ENCODE measurements at regions not wholly inside any gene's neighbourhood (a gene's known extent, or its start where the extent isn't known, plus 50 kb on each side); places are given as distances from the start of the nearest gene placed in this dataset.

DNA sequence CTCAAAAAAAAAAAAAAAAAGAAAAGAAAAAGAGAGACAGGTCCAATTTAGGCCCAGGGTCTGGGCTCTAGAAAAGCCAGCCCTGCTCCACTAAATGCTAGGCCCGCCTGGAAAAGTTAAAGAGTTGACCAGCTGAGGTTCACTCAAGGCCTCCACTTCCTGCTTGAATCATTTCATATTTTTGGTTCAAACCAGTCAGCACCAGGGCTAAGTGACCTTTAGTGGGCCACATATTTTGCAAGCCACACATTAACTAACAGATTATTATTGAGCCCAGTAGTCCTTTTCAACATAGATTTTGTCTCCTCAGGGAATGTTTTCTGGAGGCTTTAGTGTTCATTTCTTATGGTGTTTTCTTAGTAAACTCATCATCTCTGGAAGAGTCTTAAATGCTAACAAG lies 156.6 kb downstream of the TLR4 start:
- no peak for DNase-seq (ENCODE audit: low spot score)

DNA sequence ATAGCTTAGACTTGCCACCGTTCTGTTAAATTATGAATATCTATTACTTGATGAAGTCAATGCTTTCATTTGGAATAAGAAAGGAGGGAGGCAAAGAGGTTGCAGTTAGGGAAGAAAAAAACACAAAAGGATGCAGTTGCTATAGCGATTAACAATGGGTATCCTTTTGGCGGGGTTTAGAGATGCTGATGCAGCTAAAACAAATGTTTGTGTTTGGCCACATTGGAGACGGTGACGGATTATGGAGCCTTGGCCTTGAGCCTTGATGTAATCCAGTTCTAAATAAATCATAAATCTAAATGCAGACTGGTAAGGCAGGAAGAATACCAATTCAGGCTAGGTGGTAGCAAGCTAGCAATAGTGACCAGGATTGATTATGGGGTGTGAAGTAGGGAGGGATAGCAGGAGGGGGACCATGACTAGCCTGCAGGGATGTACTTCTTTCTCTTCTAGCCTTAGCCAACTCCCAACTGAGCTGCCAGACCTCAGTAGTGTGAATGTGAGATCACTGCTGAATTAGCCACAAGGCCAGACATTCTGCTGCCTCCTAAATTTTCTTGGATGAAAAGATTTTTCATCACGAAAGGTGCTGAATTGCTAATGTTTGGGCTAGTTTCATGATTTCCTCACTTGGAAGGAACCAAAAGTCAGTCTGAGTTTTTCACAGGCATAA lies 160.3 kb downstream of the TLR4 start:
- no peak for DNase-seq (ENCODE audit: low spot score)

DNA sequence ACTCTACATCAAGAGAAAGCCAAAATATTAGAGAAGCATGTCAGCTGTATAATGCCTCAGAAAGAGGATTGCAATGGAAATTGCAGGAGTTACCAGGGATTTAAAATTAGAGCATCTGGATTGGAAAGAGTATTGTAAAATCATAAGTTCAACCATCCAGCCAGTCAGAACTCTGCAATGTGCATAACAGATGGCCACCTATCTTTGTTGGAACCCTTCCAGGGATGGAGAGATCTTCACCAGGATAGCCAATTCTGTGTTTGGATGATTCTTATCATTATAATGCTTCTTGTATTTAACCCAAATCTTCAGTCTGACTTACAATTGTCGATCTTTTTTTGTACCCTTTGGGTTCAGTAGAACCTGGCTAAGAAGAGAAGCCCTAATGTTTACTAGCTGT lies 164.4 kb downstream of the TLR4 start:
- DNase-seq (ENCODE audit: low spot score): no peak

DNA sequence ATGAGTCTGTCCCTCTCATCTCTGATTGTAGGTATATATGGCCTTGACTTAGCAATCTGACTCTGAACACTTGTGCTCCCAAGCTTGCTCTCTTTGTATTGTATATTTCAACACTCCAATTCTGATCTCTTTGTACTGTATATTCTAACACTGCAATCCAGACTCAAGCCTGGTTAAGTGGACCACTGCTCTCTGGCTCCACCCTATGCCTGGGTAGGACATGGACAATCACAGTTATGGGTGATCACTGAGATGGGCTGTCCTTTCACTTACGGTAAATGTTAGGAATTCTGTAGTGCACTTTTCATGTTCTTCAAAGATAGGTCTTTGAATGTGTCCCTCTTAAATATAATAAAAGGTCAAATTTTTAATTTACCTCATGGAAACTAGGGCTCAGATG lies 165.1 kb downstream of the TLR4 start:
- no peak for DNase-seq (ENCODE audit: low spot score)

DNA sequence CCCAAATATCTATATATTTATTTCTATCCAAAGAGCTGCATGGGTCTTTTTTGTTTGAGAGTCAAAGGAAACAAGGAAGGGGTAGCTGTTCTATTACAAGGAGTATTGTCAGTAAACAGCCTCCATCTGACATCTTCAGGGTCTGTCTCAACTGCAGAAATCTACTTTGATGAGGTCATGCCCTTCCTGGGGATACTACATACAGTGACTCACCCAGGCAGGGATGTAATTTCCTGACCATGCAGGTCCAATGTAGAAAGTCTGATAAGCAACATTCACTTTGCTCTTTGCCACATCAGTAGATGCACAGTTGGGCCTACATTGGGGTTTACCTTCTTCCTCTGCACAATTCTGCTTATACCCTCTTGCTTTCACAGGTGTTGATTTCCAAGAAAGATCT lies 165.5 kb downstream of the TLR4 start:
- DNase-seq (ENCODE audit: low spot score): no peak

DNA sequence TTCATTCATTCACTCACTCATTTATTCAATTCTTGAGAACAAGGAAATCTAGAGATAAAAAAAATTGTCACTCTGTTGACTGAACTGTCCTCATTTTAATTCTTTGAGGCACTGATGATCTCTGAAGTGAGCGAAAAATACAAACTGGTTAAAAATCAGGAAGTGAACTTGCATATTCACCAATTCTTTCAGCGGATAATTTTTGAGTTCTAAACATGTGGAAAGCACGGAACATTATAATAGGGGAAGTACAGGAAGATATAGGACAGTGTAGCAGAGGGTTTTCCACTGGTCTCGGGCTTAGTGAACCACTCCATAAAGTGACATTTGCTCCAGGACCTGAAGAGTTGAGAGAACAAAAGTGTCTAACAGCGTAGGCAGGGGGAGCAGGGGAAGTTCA lies 169.5 kb downstream of the TLR4 start:
- DNase-seq (ENCODE audit: low spot score): no peak

DNA sequence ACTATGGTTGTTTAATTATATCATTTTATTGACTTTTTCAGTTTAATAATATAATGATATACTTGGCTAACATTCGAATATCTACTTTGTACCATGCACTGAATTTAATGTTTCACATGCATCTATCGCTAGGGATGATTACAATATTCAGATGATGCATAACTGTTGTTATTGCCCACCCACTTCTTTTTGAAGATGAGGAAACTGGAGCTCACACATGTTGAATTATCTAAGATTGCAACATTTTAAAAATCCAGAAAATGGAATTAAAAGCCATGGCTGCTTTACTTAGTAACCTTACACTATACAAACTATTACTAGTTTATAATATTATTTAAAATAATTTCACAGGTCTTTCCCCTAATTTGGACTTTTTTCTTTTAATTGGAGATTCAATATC lies 171.7 kb downstream of the TLR4 start:
- no peak for DNase-seq (ENCODE audit: low spot score)

DNA sequence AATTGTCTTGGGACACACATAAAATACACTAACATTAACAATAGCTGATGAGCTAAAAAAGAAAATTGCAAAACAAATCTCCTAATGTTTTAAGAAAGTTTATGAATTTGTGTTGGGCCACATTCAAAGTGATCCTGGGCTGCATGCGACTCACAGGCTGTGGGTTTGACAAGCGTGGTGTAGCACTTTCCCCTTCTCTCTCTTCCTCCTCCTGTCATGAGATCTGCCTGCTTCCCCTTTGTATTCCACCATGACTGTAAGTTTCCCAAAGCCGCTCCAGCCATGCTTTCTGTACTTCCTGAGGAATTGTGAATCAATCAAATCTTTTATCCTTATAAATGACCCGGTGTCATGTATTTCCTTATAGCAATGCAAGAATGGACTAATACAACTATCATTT lies 178.0 kb downstream of the TLR4 start:
- DNase-seq (ENCODE audit: low spot score): no peak

DNA sequence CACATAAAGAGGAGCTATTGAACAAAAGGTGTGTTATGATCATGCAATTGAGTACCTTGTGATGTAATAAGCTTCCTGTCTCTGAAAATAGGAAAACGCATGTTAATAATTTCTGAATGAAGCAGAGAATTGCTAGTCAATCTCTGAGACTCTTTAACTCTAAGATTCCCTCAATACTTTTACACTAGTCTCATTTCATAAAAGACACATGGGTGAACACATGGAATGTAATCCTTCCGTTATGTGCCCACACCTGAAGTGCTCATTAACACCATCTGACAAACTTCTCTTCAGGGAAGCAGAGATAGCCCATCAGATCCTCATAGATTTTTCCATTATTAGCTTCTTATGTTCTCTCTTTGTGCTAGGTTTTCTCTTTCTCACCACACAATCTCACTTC lies 182.4 kb downstream of the TLR4 start:
- no peak for DNase-seq (ENCODE audit: low spot score)

DNA sequence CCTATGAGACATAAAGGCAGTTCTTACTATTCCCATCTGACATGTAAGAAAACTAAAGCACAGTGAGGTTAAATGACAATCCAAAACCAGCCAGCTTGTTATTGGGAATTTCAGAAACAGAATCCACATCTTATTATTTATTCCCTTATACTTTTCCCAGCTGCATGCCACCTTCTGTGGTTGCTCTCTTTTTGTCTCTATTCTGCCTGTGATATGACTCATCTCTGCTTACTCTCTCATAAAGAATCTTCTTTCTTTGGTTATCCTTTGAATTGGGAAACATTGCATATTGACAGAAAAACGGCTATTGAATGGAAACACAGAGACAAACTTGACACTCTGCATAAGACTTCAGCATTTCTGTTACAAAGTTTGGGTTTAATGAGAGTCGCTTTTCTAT lies 183.2 kb downstream of the TLR4 start:
- DNase-seq (ENCODE audit: low spot score): no peak

DNA sequence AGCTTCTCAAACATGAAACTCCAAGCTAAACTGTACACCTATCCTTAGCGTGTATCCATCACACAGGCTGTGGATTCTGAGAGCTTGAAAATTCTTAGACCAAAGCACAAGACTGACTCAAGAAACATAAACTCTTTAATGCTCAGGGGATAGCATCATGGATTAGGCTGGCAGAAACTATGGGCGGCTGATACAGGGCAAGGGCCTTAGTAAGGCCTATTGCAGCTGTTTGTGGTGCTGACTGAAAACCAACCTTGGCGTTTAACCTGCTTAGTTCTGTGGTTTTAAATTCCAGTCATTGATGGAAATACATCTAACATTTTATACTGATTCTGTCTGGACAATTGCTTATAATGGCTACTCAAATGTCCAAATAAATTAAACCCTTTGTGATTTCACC lies 183.7 kb downstream of the TLR4 start:
- DNase-seq (ENCODE audit: low spot score): no peak

DNA sequence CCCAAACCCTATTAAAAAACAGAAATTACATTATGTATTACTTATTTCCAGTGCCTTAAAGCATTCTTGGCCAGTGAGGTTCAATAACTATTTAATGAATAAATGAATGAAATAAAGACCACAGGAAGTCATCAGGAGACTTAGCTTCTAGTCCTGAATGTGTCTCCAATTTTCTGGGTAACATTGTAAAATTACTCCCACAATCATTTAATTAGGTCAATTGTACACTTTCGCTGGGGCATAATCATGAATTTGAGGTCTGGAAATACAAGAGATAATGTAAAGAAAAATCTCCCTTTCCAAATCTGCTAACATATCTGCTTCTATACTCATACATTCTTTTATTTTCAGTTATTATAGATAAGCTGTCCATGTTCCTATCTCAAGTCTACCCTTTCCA lies 199.2 kb downstream of the TLR4 start:
- no peak for DNase-seq (ENCODE audit: low spot score)

DNA sequence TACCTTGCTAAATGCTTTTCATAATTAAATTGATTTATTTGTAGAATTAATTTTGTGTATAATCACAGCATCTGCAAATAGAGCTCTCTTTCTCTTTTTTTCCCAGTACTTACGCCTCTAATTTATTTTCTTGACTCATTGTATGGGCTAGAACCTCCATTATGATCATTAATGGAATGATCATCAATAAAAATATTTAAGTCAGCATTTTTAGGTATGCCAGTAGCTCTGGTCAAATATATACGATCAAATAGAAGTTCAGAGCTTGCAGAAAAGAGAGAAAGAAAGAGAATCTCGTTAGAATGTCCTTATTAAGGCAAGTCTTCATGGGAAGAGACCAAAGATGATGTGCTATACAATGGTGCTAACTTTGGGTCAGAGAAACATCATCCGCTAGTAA lies 202.6 kb downstream of the TLR4 start:
- DNase-seq (ENCODE audit: low spot score): no peak

DNA sequence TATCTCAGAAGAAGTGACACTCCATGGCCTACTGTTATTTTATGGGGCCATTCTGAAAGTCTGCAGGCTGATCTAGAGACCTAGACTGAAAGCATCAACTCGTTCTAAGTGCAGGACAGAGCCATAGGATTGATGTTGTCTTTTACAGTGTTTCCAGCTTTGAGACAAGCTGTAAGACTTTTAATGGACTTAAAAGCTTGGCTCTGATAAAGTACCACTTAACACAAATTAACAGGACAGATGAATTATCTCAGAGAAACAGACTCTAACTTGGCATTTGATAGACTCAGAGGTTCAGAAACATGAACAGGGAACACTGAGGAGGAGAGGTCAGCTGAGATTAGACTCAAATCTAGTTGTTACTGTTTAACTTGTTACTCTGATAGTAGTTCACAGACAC lies 203.2 kb downstream of the TLR4 start:
- no peak for DNase-seq (ENCODE audit: low spot score)

DNA sequence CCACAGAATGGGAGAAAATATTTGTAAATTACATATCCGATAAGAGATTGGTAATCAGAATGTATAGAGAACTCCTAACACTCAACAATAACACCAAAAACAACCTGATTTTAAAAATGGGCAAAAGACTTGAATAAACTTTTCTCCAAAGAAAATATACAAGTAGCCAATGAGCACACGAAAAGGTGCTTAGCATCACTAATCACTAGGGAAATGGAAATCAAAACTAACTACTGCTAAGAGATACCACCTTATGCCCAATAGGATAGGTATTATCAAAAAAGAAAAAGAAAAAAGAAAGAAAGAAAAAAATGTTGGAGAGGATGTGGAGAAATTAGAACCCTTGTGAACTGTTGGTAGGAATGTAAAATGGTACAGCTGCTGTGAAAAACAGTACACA lies 212.1 kb downstream of the TLR4 start:
- DNase-seq (ENCODE audit: low spot score): no peak

DNA sequence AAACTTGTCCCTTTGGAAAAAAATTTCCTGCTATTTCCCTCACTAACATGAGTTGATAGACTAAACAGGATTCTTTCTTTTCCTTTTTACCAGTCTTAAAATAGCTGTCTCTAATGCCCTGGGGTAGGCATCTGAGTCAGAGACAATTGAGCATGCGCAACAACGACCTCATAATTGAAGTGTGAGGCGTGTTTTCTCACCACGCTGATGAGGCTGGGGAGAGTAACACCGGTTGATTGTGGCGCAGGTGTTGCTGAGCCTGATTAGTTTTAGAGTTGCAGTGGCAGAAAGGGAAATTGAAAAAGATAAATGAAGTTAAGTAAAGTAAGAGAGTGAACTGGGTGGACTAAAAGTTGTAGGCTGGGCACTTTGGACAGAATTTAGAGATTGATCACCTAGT lies 213.7 kb downstream of the TLR4 start:
- no peak for DNase-seq (ENCODE audit: low spot score)

DNA sequence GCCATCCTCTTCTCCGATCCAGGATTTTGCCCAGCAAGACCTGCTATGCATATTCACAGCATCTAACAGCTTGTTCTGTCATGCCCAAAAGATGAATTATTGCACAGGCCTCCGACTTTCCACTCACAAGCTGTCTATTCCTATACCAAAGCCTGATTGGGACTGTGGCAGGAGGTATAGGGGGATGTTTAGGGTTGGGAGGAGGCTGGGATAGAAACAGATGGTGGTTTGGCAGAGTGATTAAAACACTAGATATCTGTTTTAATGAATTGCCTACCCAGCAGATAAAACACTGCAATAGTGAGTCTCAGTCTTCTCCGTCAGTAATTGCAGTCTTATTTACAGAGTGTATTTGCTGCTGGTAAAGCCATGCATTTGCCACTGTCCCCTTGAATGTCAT lies 215.3 kb downstream of the TLR4 start:
- DNase-seq (ENCODE audit: low spot score): no peak

DNA sequence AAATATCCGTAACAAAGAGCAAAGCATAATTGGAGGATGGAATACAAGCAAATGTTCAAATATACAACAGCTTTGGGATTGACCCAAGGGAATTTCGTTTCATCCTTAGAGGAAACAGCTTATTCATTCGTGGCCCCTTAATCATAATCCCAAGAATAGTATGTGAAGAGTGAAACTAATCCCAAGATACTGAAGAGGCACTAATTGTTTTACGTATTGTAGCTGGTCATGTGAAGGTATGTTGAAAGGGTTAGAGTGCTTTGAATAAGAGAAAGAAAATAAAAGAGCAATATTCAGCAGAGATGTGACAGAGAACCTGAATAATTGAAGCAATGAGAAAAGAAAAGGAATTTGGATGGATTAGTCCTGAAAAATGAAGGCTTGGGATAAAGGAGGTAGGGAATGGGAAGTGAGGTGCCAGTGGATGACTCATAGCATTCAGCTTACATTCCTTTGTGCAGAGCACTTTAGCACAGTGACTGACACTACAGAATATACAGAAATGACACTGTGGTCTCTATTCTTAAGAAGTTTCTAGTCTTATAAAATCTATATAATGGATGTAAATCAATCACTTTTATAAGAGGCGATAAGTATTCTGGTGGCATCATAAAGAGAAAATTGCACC lies 221.9 kb downstream of the TLR4 start:
- DNase-seq (ENCODE audit: low spot score): no peak

DNA sequence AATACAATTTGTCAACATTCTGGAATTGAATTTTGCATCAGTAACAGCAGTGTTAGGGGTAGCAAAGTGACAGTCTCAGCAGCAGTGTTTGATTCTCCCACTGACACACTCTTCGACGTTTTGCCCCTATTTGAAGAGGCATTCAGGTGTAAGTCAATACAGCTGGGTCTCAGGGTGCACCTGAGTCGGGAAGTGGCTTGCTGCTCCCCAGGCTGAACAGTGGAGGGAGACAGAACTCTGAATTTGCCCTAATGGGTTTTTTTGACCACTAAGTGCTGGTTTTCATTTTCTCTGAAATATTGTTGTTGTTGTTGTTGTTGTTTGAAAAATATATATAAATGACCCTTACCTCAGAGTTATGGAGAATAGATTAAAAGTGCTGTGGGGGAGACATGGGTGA lies 223.2 kb downstream of the TLR4 start:
- no peak for DNase-seq (ENCODE audit: low spot score)

DNA sequence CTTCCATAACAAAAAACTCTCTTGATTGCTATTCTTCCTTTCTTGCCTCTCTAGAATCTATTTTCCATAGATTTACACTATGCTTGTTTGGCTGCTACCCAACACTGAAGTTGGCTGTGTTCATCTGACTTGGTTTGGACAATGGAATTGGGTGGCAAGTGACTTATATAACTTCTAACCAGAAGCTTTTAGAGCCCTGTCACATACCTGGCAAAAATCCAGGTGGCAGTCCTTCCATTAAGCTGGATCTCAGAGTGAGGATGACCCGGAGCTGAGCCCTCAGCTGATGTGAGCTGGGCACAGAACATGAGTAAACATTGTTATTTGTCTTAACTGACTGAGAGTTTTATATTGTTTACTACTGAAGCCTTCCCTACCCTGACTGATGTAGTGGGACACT lies 225.7 kb downstream of the TLR4 start:
- no peak for DNase-seq (ENCODE audit: low spot score)

DNA sequence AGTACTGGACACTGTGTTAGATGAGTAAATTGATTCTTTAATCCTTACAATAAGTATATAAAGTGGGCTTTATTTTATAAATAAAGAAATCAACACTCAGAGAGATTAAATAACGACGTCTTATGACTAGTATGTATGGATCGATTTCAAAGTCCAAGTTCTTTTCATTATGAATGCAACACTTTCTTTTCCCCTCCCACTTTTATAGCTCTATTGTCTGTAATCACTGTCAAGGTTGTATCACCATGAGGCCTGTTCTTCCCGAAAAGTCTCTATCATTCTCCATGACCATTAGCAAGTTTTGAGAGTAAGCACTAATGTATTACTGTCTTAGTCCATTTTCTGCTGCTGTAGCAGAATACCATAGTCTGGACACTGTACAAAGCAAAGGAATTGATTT lies 228.4 kb downstream of the TLR4 start:
- DNase-seq (ENCODE audit: low spot score): no peak

DNA sequence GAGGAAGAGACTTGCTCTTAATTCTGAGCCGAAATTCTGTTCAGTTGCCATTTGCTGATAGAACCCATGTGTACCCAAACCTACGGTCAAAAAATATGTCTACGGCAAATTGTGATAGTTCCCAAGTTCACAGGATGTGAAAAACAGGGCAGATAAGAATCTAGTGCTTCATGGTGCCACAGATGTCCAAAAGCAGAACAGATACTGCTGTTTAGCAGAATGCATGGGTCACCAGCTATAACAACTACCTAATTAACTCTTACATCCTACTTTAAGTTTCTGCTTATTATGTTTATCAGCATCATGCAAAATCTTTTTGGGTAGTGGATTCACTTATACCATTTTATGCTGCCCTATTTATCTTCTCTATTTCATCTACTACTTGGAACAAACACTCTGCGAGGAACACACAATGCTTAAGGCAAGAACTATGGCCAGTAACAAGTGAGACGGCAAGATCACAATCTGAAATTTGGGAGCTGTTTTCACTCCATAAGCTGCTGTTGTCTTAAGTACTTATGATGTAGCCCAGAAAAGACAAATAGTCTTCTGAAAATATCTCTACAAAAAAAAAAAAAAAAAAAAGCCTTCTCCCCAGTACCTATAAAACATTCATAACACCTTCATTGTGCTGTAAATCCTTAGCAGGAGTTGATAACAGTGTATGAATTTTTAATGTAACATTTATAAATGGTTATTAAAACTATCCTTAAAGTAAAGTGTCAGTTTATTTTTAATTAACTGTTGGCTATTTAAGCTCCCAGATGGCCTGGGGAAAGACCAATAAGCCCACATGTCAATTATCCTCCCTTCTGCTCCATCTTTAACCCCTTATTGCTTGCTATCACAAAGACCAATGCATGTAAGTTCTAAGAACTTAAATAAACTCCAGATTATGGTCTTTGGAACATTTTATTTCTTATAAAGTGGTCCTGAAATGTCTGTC lies 232.3 kb downstream of the TLR4 start:
- DNase-seq (ENCODE audit: low spot score): no peak

DNA sequence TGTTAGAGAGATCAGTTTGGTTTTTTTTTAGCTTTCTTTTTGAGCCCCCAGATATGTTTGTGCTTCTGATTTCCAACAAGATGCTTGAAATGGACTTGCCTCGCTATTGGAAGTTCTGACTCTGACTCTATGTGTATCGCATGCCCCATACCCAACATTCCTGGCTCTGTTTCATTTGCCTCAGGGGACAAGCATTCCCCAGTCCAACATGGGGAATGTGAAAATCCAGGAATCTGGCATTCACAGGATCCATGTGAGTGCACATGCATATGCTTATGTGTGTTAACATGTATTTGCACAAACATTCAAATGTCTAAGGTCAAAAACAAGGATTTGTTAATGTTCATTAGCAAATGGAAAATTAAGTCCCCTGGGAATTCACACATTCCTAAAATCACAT lies 233.9 kb downstream of the TLR4 start:
- no peak for DNase-seq (ENCODE audit: low spot score)
